H1 (cell line): ENCODE measurements at regions not wholly inside any gene's neighbourhood (a gene's known extent, or its start where the extent isn't known, plus 50 kb on each side); places are given as distances from the start of the nearest gene placed in this dataset.

Experiments used
- CTCF ChIA-PET: fragments of 300-600 bp; sonication (Branson Sonifier 250); formaldehyde crosslinking; loops from one replicate; lab custom pipeline; 2021; ENCODE audit not compliant: partially characterized antibody; lab: Charles Lee
- POLR2A ChIA-PET: fragments of 300-600 bp; sonication (Branson Sonifier 250); formaldehyde crosslinking; loops from one replicate; lab custom pipeline; 2021; ENCODE audit warnings: inconsistent platforms; ENCODE audit not compliant: partially characterized antibody; lab: Charles Lee
- DNase-seq, 2 experiments: peaks; one replicate each; pipeline versions ENCODE4 v3.0.0 to v3.0.0-alpha.2; 2010 to 2022; ENCODE audit warnings: low spot score in 2 of 2, low read depth in 1 of 2, mixed read lengths in 1 of 2
- FAIRE-seq: peaks from 2 replicates; lab custom pipeline; 2011; peaks lifted over from hg19 to GRCh38; lab: Jason Lieb, UNC
- H2AFZ ChIP-seq: 2 replicates; pipeline ENCODE4 v1.8.1; 2012; ENCODE audit warnings: low read length, inconsistent platforms
- H2AK5ac ChIP-seq: 2 replicates; pipeline ENCODE4 v1.6.1; 2013; ENCODE audit warnings: low read depth, low read length
- H2BK120ac ChIP-seq: replicated peaks from 2 replicates; pipeline ENCODE3; 2013; ENCODE audit warnings: low read depth, low read length, inconsistent platforms
- H2BK12ac ChIP-seq: 2 replicates; pipeline ENCODE4 v1.6.1; 2013; ENCODE audit warnings: low read depth, low read length
- H2BK15ac ChIP-seq: 2 replicates; pipeline ENCODE4 v1.6.1; 2013; ENCODE audit warnings: low read length
- H2BK20ac ChIP-seq: 2 replicates; pipeline ENCODE4 v1.6.1; 2013; ENCODE audit warnings: low read length
- H2BK5ac ChIP-seq: 2 replicates; pipeline ENCODE4 v1.6.1; 2013; ENCODE audit warnings: low read depth, low read length
- H3K14ac ChIP-seq: 2 replicates; pipeline ENCODE4 v1.6.1; 2013; ENCODE audit warnings: inconsistent platforms; ENCODE audit not compliant: insufficient read length
- H3K18ac ChIP-seq: 2 replicates; pipeline ENCODE4 v1.6.1; 2013; ENCODE audit warnings: low read length; ENCODE audit errors: extremely low read depth
- H3K23ac ChIP-seq: 2 replicates; pipeline ENCODE4 v1.6.1; 2013; ENCODE audit warnings: inconsistent platforms; ENCODE audit not compliant: insufficient read length
- H3K23me2 ChIP-seq: 2 replicates; pipeline ENCODE4 v1.6.1; 2013; ENCODE audit warnings: low read depth, low read length
- H3K27ac ChIP-seq: 2 replicates; pipeline ENCODE4 v1.6.1; 2011; ENCODE audit warnings: low read depth, low read length, inconsistent platforms
- H3K27me3 ChIP-seq, 4 experiments: replicated peaks in 1 of 4; 1 replicate in 1 of 4; 2 replicates in 3 of 4; pipeline versions ENCODE4 v1.6.1 to v1.8.1; 2011 to 2013; ENCODE audit warnings: low read length in 3 of 4, mild to moderate bottlenecking in 3 of 4, inconsistent platforms in 2 of 4, mixed read lengths in 2 of 4, moderate library complexity in 1 of 4; ENCODE audit not compliant: control insufficient read depth in 3 of 4, insufficient read depth in 3 of 4; ENCODE audit errors: extremely low read depth in 1 of 4
- H3K36me3 ChIP-seq, 4 experiments: 2 replicates each; pipeline versions ENCODE4 v1.6.1 to v1.8.1; 2011 to 2013; ENCODE audit warnings: mild to moderate bottlenecking in 4 of 4, low read length in 3 of 4, moderate library complexity in 2 of 4, control low read depth in 1 of 4, inconsistent platforms in 1 of 4; ENCODE audit not compliant: insufficient read depth in 4 of 4, control insufficient read depth in 2 of 4
- H3K4ac ChIP-seq: replicated peaks from 2 replicates; pipeline ENCODE3; 2013; ENCODE audit warnings: low read length, low read depth, mixed read lengths, inconsistent platforms; ENCODE audit not compliant: insufficient read length
- H3K4me1 ChIP-seq, 4 experiments: replicated peaks in 1 of 4; 1 replicate in 1 of 4; 2 replicates in 3 of 4; pipeline versions ENCODE4 v1.6.1 to v1.8.1; 2011 to 2013; ENCODE audit warnings: low read length in 3 of 4, inconsistent platforms in 2 of 4, mixed read lengths in 1 of 4; ENCODE audit not compliant: insufficient read depth in 4 of 4, control insufficient read depth in 3 of 4
- H3K4me2 ChIP-seq, 2 experiments: 2 replicates each; pipeline versions ENCODE4 v1.6.1 to v1.8.1; 2011 to 2013; ENCODE audit warnings: low read depth in 2 of 2, low read length in 2 of 2, control low read depth in 1 of 2, inconsistent platforms in 1 of 2, mild to moderate bottlenecking in 1 of 2; ENCODE audit not compliant: insufficient read depth in 1 of 2
- H3K4me3 ChIP-seq, 4 experiments: fragments of 200-600, 300-600 bp in 1 of 4; sonication (generic), shearing (Covaris generic), sonication (Bioruptor Twin) in 1 of 4; 2 replicates each; pipeline versions ENCODE4 v1.5.1 to v1.8.1; 2011 to 2016; ENCODE audit warnings: low read length in 4 of 4, low read depth in 3 of 4, control low read depth in 2 of 4, inconsistent platforms in 2 of 4, mild to moderate bottlenecking in 2 of 4, mixed read lengths in 1 of 4, moderate library complexity in 1 of 4; ENCODE audit not compliant: insufficient read depth in 2 of 4; ENCODE audit errors: extremely low read depth in 1 of 4
- H3K56ac ChIP-seq: replicated peaks from 2 replicates; pipeline ENCODE3; 2013; ENCODE audit warnings: low read depth, mild to moderate bottlenecking, mixed read lengths, low read length, inconsistent platforms; ENCODE audit not compliant: insufficient read length
- H3K79me1 ChIP-seq: 2 replicates; pipeline ENCODE4 v1.6.1; 2013; ENCODE audit warnings: low read depth, low read length, control low read depth
- H3K79me2 ChIP-seq, 2 experiments: 2 replicates each; pipeline versions ENCODE4 v1.6.1 to v1.8.1; 2012 to 2013; ENCODE audit warnings: low read length in 2 of 2, mild to moderate bottlenecking in 2 of 2, inconsistent platforms in 1 of 2; ENCODE audit not compliant: insufficient read depth in 2 of 2, control insufficient read depth in 1 of 2
- H3K9ac ChIP-seq, 4 experiments: replicated peaks in 1 of 4; 1 replicate in 1 of 4; 2 replicates in 3 of 4; pipeline versions ENCODE4 v1.6.1 to v1.8.1; 2011 to 2013; ENCODE audit warnings: low read depth in 3 of 4, low read length in 3 of 4, control low read depth in 2 of 4, mild to moderate bottlenecking in 2 of 4, moderate library complexity in 2 of 4, inconsistent platforms in 1 of 4; ENCODE audit errors: extremely low read depth in 1 of 4
- H3K9me3 ChIP-seq, 2 experiments: 2 replicates each; pipeline versions ENCODE4 v1.6.1 to v1.8.1; 2012 to 2013; ENCODE audit warnings: mild to moderate bottlenecking in 2 of 2, moderate library complexity in 2 of 2, control low read depth in 1 of 2, inconsistent platforms in 1 of 2, low read depth in 1 of 2, low read length in 1 of 2, mixed read lengths in 1 of 2; ENCODE audit not compliant: insufficient read depth in 2 of 2
- H4K20me1 ChIP-seq, 2 experiments: replicated peaks in 1 of 2; 2 replicates each; pipeline versions ENCODE3 to v1.8.1; 2011 to 2013; ENCODE audit warnings: inconsistent platforms in 2 of 2, low read length in 2 of 2, mild to moderate bottlenecking in 1 of 2; ENCODE audit not compliant: insufficient read depth in 2 of 2, control insufficient read depth in 1 of 2
- H4K5ac ChIP-seq: 2 replicates; pipeline ENCODE4 v1.6.1; 2013; ENCODE audit warnings: low read length, low read depth, mixed read lengths, inconsistent platforms; ENCODE audit not compliant: insufficient read length
- H4K8ac ChIP-seq: 2 replicates; pipeline ENCODE4 v1.8.0; 2013; ENCODE audit warnings: mild to moderate bottlenecking, moderate library complexity, low read length, inconsistent platforms; ENCODE audit not compliant: insufficient read depth; ENCODE audit errors: extremely low read depth
- H4K91ac ChIP-seq: replicated peaks from 2 replicates; pipeline ENCODE3; 2013; ENCODE audit warnings: low read length, mixed read lengths, inconsistent platforms; ENCODE audit not compliant: insufficient read length
- BCL11A ChIP-seq, 2 experiments: IDR thresholded peaks; one replicate each; pipeline ENCODE4 v1.6.1; 2011; ENCODE audit warnings: low read depth in 2 of 2, low read length in 2 of 2, mild to moderate bottlenecking in 2 of 2
- EGR1 ChIP-seq: IDR thresholded peaks from 2 replicates; pipeline ENCODE4 v1.6.1; 2011; ENCODE audit warnings: low read depth, low read length, borderline replicate concordance
- FOSL1 ChIP-seq: IDR thresholded peaks from 2 replicates; pipeline ENCODE4 v1.6.1; 2011; ENCODE audit warnings: mild to moderate bottlenecking, low read depth, low read length, moderate library complexity; ENCODE audit not compliant: insufficient read depth
- GABPA ChIP-seq: IDR thresholded peaks from 2 replicates; pipeline ENCODE4 v1.6.1; 2011; ENCODE audit warnings: mild to moderate bottlenecking, low read length, moderate library complexity, borderline replicate concordance; ENCODE audit not compliant: insufficient read depth
- HDAC2 ChIP-seq, 2 experiments: fragments of 300-600 bp in 1 of 2; sonication (generic) in 1 of 2; IDR thresholded peaks; 2 replicates each; pipeline ENCODE4 v1.6.1; 2011 to 2012; ENCODE audit warnings: low read depth in 2 of 2, low read length in 2 of 2, mild to moderate bottlenecking in 2 of 2, moderate library complexity in 2 of 2, borderline replicate concordance in 1 of 2, inconsistent platforms in 1 of 2
- HDAC6 ChIP-seq: IDR thresholded peaks from one replicate; pipeline ENCODE4 v1.7.1; 2012; ENCODE audit warnings: low read depth, mild to moderate bottlenecking, inconsistent platforms, low read length, moderate library complexity
- RFX5 ChIP-seq: IDR thresholded peaks from 2 replicates; pipeline ENCODE4 v1.6.1; 2011; ENCODE audit warnings: low read depth, low read length, improper control_type of control experiment, borderline replicate concordance
- RXRA ChIP-seq: IDR thresholded peaks from 2 replicates; pipeline ENCODE4 v1.6.1; 2011; ENCODE audit warnings: low read depth, mild to moderate bottlenecking, low read length, moderate library complexity; ENCODE audit not compliant: insufficient read depth
- SAP30 ChIP-seq: fragments of 300-600 bp; sonication (generic); IDR thresholded peaks from 2 replicates; pipeline ENCODE4 v1.7.1; 2012; ENCODE audit warnings: low read length, moderate library complexity, mild to moderate bottlenecking, inconsistent platforms; ENCODE audit not compliant: insufficient read depth, insufficient replicate concordance
- SIN3A ChIP-seq, 2 experiments: IDR thresholded peaks in 1 of 2; conservative IDR thresholded peaks in 1 of 2; 2 replicates each; pipeline ENCODE4 v1.6.1; 2011 to 2012; ENCODE audit warnings: low read length in 2 of 2, improper control_type of control experiment in 1 of 2, low read depth in 1 of 2, mild to moderate bottlenecking in 1 of 2
- SIX5 ChIP-seq: IDR thresholded peaks from 2 replicates; pipeline ENCODE4 v1.6.1; 2011; ENCODE audit warnings: mild to moderate bottlenecking, low read depth, low read length
- SP2 ChIP-seq: IDR thresholded peaks from 2 replicates; pipeline ENCODE4 v1.6.1; 2012; ENCODE audit warnings: mild to moderate bottlenecking, low read length, inconsistent platforms
- TAF7 ChIP-seq: optimal IDR thresholded peaks from 2 replicates; pipeline ENCODE3; 2011; ENCODE audit warnings: low read depth, mild to moderate bottlenecking, inconsistent platforms, low read length, moderate library complexity, borderline replicate concordance
- TEAD4 ChIP-seq: IDR thresholded peaks from 2 replicates; pipeline ENCODE4 v1.6.1; 2012; ENCODE audit warnings: low read depth, low read length, inconsistent platforms, mixed read lengths
- YY1 ChIP-seq: IDR thresholded peaks from 2 replicates; pipeline ENCODE4 v1.6.1; 2011; ENCODE audit warnings: low read depth, mild to moderate bottlenecking, low read length
- WGBS, 2 experiments: shearing (Covaris generic) in 1 of 2; methylation state at CpG; one replicate each; pipeline versions ENCODE4 v1.1.6 to v1.1.7; 2013 to 2015; ENCODE audit warnings: low lambda C conversion rate in 2 of 2, mixed read lengths in 2 of 2, inconsistent platforms in 1 of 2, low coverage in 1 of 2, missing lambda C conversion rate in 1 of 2; ENCODE audit not compliant: insufficient replicate concordance in 2 of 2, insufficient coverage in 1 of 2, insufficient read length in 1 of 2; ENCODE audit errors: extremely low coverage in 1 of 2, missing lambda C conversion rate in 1 of 2; 5-methylcytosine and 5-hydroxymethylcytosine counted together

DNA sequence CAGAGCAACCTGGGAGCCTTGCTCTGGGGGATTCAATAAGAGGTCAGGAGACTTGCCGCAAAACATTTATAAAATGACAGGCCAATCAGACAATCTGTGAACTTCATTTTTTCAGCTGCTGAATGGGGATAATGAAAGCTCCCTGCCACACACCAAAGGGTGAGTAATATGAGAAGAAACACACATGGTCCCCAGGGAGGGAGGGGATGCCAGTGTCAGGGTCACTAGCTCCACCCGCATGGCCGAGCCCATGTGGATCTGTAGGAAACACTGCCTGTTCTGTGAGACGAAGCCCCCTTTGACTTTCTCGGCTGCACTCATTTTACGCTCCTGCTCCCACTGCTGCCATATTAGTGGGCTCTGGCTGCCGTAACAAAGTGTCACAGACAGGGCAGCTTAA is 521.0 kb upstream of the RAB6C start:
- Histone ChIP-seq H3K23me2 (no peaks in the 10 kb centered on the region), H2BK12ac (no peak overlapping the region), H2BK5ac (no peak overlapping the region), H3K27me3 (no peaks in the 10 kb centered on the region), H3K9me3 (no peaks in the 10 kb centered on the region), H4K20me1 (no peaks in the 10 kb centered on the region), H2BK15ac (no peak overlapping the region), H3K79me2 (no peaks in the 10 kb centered on the region), H3K56ac (no peak overlapping the region), H3K4ac (no peak overlapping the region), H3K36me3 (no peaks in the 10 kb centered on the region), H4K5ac (no peak overlapping the region), H4K8ac (no peak overlapping the region; the same call in 1 of the 2 replicates), H3K14ac (no peak overlapping the region), H3K4me1 (no peaks in the 10 kb centered on the region), H3K27ac (no peak overlapping the region), H2BK120ac (no peak overlapping the region), H2BK20ac (no peak overlapping the region), H3K18ac (no peak overlapping the region), H3K9ac (no peak overlapping the region), H3K23ac (no peak overlapping the region), H4K91ac (no peak overlapping the region), H3K4me2 (no peak overlapping the region), H2AFZ (no peak overlapping the region), H3K79me1 (no peaks in the 10 kb centered on the region), H2AK5ac (no peak overlapping the region), H3K4me3 (no peak overlapping the region)
- no peak for TF ChIP-seq EGR1
- no peak for TF ChIP-seq SIX5
- no peak for TF ChIP-seq TAF7
- TF ChIP-seq GABPA = no peak
- TF ChIP-seq HDAC6 = no peak
- TF ChIP-seq SIN3A (conservative IDR thresholded peaks at IDR 0.05 in 1 of 2, IDR thresholded peaks at IDR 0.05 in 1 of 2; ENCODE audit: low read depth in 1 of 2, low read length in 2 of 2) = no peak
- TF ChIP-seq YY1 = no peak
- no peak for TF ChIP-seq HDAC2 (IDR thresholded peaks at IDR 0.05; ENCODE audit: borderline replicate concordance in 1 of 2, low read depth in 2 of 2, low read length in 2 of 2)
- TF ChIP-seq RFX5 = no peak
- no peak for TF ChIP-seq RXRA
- TF ChIP-seq BCL11A (IDR thresholded peaks at IDR 0.05; ENCODE audit: low read depth in 2 of 2, low read length in 2 of 2) = no peak
- no peak for TF ChIP-seq SAP30
- TF ChIP-seq FOSL1 = no peak
- no peak for TF ChIP-seq TEAD4
- TF ChIP-seq SP2 = no peak
- 88% methylated on average over 7 of the region's 7 CpGs; no CpG with 5 or more reads in 1 of the 2 experiments for WGBS, 2 experiments
- ChIA-PET CTCF (no interaction called here), POLR2A (no interaction called here)
- no peak for DNase-seq
- no peak for FAIRE-seq
